Fibroblast of lung (primary cell): ENCODE measurements at regions not wholly inside any gene's neighbourhood (a gene's known extent, or its start where the extent isn't known, plus 50 kb on each side); places are given as distances from the start of the nearest gene placed in this dataset.

ENCODE experiments used
- EZH2 ChIP-seq: IDR thresholded peaks from 2 replicates; pipeline ENCODE4 v1.5.1; 2012; ENCODE audit warnings: low read length, control low read depth, mild to moderate bottlenecking; ENCODE audit errors: missing control alignments
- TF ChIP-seq, protein P1 (sequence below), 2 donors: IDR thresholded peaks in 1 of 2; conservative IDR thresholded peaks in 1 of 2; 1 replicate in 1 of 2; 2 replicates in 1 of 2; pipeline ENCODE4 v1.5.1; 2011 to 2012; ENCODE audit warnings: low read length in 2 of 2, control low read depth in 1 of 2, inconsistent platforms in 1 of 2, low read depth in 1 of 2, mild to moderate bottlenecking in 1 of 2

DNA sequence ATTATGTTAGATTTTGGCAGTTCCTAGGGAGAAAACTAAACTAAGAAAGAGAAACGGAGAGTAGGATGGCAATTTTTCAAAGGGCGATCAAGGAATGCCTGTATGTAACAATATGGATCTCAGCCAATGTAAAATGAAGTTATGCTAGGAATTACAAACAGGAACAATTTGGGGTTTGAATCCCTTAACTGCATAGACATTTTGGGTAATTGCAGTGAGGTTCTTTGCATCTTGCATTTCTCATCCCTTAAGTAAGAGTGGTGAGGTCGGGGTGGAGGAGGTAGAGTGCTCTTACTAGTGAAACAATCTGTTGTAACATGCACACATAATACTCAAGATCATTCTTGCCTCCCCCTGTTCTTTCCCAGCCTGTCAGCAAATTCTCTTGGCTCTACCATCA, 137.6 kb downstream of the NPR3 start:
- TF ChIP-seq, protein P1, sequence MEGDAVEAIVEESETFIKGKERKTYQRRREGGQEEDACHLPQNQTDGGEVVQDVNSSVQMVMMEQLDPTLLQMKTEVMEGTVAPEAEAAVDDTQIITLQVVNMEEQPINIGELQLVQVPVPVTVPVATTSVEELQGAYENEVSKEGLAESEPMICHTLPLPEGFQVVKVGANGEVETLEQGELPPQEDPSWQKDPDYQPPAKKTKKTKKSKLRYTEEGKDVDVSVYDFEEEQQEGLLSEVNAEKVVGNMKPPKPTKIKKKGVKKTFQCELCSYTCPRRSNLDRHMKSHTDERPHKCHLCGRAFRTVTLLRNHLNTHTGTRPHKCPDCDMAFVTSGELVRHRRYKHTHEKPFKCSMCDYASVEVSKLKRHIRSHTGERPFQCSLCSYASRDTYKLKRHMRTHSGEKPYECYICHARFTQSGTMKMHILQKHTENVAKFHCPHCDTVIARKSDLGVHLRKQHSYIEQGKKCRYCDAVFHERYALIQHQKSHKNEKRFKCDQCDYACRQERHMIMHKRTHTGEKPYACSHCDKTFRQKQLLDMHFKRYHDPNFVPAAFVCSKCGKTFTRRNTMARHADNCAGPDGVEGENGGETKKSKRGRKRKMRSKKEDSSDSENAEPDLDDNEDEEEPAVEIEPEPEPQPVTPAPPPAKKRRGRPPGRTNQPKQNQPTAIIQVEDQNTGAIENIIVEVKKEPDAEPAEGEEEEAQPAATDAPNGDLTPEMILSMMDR (conservative IDR thresholded peaks at IDR 0.05 in 1 of 2, IDR thresholded peaks at IDR 0.05 in 1 of 2; ENCODE audit: low read depth in 1 of 2, low read length in 2 of 2) = no peak
- no peak for TF ChIP-seq EZH2
